ENCODE measurements at regions not wholly inside any gene's neighbourhood (a gene's known extent, or its start where the extent isn't known, plus 50 kb on each side); places are given as distances from the start of the nearest gene placed in this dataset.

DNA sequence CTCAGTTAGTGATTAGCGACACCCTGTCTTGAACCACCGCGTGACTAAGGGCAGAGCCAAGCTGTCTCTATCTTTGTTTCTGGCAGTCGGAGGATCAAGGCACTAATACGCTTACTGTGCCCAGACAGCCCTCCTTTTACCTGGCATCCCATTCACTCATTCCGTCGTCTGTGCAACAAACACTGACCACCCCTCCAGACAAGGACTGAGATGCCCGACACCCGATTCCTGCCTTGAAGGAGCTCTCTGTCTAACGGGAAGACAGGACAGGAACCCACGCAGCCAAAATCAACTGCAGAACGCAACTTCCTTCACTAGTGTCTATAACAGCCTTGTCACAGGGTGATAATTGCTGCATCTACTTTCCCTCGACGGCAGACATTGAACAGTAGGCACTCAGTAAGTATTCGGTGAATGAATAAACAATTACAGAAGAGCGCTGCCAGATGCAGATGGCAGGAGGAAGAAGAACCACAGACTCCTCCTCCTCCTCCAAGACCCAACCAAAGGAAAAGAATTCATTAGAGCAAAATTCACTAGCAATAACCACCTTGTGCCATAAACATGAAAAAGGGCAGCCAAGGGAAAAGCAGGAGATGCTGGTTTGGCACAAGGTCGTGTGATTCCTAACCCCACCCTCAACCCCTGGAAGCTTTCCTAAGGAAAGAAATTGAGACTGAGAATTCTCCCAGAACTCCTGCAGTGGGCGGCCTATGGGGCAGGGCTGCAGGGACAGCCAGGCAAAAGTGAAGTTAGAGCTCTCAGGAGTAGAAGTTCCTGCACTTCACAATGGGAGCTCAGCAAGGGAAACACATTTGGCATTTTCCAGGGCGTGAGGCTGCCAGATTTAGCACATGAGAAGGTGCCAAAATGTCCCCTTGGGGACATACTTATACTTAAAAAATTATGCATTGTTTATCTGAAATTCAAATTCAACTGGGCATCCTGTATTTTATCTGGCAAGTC lies 186.6 kb upstream of the DIO3 start:
- TF ChIP-seq, protein P1, sequence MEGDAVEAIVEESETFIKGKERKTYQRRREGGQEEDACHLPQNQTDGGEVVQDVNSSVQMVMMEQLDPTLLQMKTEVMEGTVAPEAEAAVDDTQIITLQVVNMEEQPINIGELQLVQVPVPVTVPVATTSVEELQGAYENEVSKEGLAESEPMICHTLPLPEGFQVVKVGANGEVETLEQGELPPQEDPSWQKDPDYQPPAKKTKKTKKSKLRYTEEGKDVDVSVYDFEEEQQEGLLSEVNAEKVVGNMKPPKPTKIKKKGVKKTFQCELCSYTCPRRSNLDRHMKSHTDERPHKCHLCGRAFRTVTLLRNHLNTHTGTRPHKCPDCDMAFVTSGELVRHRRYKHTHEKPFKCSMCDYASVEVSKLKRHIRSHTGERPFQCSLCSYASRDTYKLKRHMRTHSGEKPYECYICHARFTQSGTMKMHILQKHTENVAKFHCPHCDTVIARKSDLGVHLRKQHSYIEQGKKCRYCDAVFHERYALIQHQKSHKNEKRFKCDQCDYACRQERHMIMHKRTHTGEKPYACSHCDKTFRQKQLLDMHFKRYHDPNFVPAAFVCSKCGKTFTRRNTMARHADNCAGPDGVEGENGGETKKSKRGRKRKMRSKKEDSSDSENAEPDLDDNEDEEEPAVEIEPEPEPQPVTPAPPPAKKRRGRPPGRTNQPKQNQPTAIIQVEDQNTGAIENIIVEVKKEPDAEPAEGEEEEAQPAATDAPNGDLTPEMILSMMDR (IDR thresholded peaks at IDR 0.05; ENCODE audit: low read depth, low read length): no peak
- DNase-seq (ENCODE audit: extremely low read depth, low read depth): no peak

DNA sequence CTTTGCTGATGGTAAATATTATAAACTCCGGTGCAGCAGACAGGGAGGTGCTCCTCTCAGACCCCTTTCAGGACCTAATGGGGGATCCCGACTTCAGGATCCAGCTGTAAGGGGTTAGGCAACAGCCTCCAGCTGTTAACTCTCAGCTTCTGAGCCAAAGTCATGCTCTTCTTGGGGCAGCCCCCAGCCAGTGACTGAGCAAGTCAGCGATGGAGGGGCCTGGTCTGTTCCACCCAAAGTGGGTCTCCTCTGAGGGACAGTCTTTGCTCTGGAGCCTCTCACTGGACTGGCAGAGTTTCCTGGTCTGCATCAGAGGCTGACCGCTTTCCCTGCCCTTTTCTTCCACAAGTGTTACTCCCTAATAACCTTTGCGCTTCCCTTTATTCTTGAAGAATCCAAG lies 184.2 kb upstream of the DIO3 start:
- DNase-seq (ENCODE audit: extremely low read depth, low read depth): no peak
- TF ChIP-seq, protein P1 (IDR thresholded peaks at IDR 0.05; ENCODE audit: low read depth, low read length): no peak

DNA sequence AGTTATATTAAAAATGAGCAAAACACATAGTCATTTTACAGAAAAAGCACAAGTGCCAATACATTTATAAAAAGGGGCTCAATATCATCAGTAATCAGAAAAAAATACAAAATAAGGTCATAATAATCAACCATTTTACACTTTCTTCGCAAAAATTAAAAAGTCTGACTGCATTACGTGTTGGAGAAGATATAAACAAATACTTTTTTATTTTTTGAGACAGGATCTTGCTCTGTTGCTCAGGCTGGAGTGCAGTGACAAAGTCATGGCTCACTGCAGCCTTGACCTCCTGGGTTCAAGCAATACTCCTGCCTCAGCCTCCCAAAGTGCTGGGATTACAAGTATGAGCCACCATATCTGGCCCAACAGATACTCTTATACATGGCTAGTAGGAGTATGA lies 181.5 kb upstream of the DIO3 start:
- no peak for DNase-seq (ENCODE audit: extremely low read depth, low read depth)
- TF ChIP-seq, protein P1 (IDR thresholded peaks at IDR 0.05; ENCODE audit: low read depth, low read length): no peak

DNA sequence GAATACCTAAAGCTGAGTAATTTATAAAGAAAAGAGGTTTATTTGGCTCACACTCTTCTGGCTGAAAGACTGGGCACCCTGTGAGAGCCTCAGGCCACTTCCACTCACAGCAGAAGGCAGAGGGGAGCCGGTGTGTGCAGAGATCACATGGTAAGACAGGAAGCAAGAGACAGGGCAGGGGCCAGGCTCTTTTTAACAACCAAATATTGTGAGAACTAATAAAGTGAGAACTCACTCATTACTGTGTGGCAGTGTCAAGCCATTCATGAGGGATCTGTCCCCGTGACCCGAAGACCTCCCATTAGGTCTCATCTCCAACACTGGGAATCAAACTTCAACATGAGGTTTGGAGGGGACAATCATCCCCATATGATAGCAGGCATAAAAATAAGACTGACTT lies 180.8 kb upstream of the DIO3 start:
- TF ChIP-seq, protein P1 (IDR thresholded peaks at IDR 0.05; ENCODE audit: low read depth, low read length): no peak
- DNase-seq (ENCODE audit: extremely low read depth, low read depth): no peak

DNA sequence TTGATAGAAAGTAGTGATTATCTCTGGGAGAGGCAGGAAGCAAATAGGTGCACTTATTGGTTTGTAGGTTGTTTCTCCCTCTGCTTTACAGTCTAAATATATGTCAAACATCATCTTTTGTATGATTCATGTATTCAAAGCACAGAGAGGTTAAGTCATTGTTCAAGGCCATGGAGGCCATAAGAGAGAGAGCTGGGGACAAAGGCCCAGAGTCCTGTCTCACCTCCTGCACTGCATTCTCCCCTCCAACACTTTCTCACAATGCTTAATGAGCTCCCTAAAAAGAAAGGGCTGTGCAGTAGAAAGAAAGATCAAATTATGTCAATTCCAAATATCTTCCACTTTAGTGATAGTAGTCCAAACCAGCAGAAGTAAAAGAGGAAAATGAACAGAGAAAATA lies 180.4 kb upstream of the DIO3 start:
- no peak for DNase-seq (ENCODE audit: extremely low read depth, low read depth)
- TF ChIP-seq, protein P1 (IDR thresholded peaks at IDR 0.05; ENCODE audit: low read depth, low read length): no peak

DNA sequence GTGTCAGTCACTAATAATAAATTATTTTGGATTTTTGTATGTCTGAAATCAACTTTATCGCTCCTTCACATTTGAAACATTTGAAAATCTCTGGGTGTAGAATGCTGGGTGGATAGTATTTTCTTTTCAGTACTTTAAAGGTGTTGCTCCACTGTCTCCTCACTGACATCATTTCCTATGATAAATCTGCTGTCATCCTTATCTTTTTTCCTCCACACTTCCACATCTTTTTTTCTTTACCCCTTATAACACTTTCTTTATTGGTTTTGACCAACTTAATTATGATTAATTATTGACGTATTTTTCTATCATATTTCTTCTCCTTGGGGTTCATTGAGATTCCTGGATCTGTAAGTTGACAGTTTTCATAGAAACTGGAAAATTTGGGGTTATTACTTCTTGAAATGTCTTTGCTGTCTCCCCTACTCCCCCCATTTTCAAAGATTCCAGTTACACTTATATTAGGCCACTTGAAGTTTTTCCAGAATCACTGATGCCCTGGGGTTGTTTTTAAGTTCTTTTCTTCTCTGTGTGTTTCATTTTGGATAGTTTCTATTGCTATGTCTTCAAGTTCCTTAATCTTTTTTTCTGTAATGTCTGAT lies 177.5 kb upstream of the DIO3 start:
- TF ChIP-seq, protein P1 (IDR thresholded peaks at IDR 0.05; ENCODE audit: low read depth, low read length): no peak
- DNase-seq (ENCODE audit: extremely low read depth, low read depth): no peak

DNA sequence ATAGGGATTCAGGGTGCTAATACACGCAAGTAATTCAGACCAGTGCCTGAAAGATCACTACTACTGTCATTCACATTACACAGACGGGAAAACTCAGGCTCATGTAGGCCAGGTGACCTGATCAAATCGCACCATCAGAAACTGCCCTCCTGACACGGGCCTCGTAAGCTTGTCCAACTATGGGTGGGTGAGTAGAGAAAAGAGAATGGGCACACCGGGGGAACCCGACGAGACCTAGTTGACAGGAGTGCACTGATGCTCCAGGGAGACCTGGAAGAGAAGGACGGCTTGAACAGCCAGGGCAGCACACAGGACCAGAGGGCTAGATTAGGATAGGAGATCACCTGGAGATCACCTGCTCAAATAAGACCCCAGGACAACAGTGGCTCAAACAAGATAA lies 166.9 kb upstream of the DIO3 start:
- DNase-seq (ENCODE audit: extremely low read depth, low read depth): no peak
- TF ChIP-seq, protein P1 (IDR thresholded peaks at IDR 0.05; ENCODE audit: low read depth, low read length): no peak

All from AG09319 (cell line).